IgD-negative memory B cell (primary cell): ENCODE measurements at regions not wholly inside any gene's neighbourhood (a gene's known extent, or its start where the extent isn't known, plus 50 kb on each side); places are given as distances from the start of the nearest gene placed in this dataset.

Experiments used
- H3K27ac Mint-ChIP-seq, 3 donors: one replicate each; pipeline ENCODE4 v1.8.0; 2020 to 2022; ENCODE audit warnings: mild to moderate bottlenecking in 3 of 3, mixed read lengths in 3 of 3, moderate library complexity in 1 of 3
- H3K27me3 Mint-ChIP-seq: one replicate; pipeline ENCODE4 v1.8.0; 2021; ENCODE audit warnings: mixed read lengths
- H3K36me3 Mint-ChIP-seq: one replicate; pipeline ENCODE4 v1.8.0; 2020; ENCODE audit warnings: mild to moderate bottlenecking, mixed read lengths
- H3K4me1 Mint-ChIP-seq, 3 donors: one replicate each; pipeline ENCODE4 v1.8.0; 2020 to 2022; ENCODE audit warnings: mixed read lengths in 3 of 3, mild to moderate bottlenecking in 1 of 3
- H3K4me3 Mint-ChIP-seq, 4 donors: one replicate each; pipeline ENCODE4 v1.8.0; 2020 to 2022; ENCODE audit warnings: mild to moderate bottlenecking in 4 of 4, mixed read lengths in 4 of 4, moderate library complexity in 3 of 4
- H3K9me3 Mint-ChIP-seq, 3 donors: one replicate each; pipeline ENCODE4 v1.8.0; 2020 to 2021; ENCODE audit warnings: mixed read lengths in 3 of 3, mild to moderate bottlenecking in 1 of 3

- Mint-ChIP-seq H3K36me3 (no peaks in the 10 kb centered on the region), H3K4me1 (no peaks in the 10 kb centered on the region), H3K27me3 (peaks cover 9% of the 10 kb centered on the region), H3K27ac (no peak overlapping the region), H3K4me3 (no peak overlapping the region), H3K9me3 (peaks cover 0 to 1% (median 0%) of the 10 kb centered on the region in 3 donors)
These were observed 56.0 kb downstream of the PLK2 start for GRCh38 chr5:58403822-58404433.

GRCh38 chr5:58401701-58402100, 58.2 kb downstream of the PLK2 start:
- no peaks in the 10 kb centered on the region for H3K4me1 Mint-ChIP-seq
- no peaks in the 10 kb centered on the region for H3K36me3 Mint-ChIP-seq
- no peak overlapping the region for H3K4me3 Mint-ChIP-seq
- peaks cover 0 to 1% (median 0%) of the 10 kb centered on the region in 3 donors for H3K9me3 Mint-ChIP-seq
- H3K27me3 Mint-ChIP-seq: peaks cover 4% of the 10 kb centered on the region
- H3K27ac Mint-ChIP-seq: no peak overlapping the region

- H3K9me3 Mint-ChIP-seq: peaks cover 0 to 1% (median 0%) of the 10 kb centered on the region in 3 donors
These were observed 59.1 kb downstream of the PLK2 start for GRCh38 chr5:58400737-58401136.

GRCh38 chr5:58399951-58400350, 59.9 kb downstream of the PLK2 start:
- no peaks in the 10 kb centered on the region for H3K36me3 Mint-ChIP-seq
- peaks cover 0 to 1% (median 0%) of the 10 kb centered on the region in 3 donors for H3K9me3 Mint-ChIP-seq
- no peak overlapping the region for H3K27ac Mint-ChIP-seq
- peaks cover 4% of the 10 kb centered on the region for H3K27me3 Mint-ChIP-seq
- H3K4me1 Mint-ChIP-seq: no peaks in the 10 kb centered on the region
- H3K4me3 Mint-ChIP-seq: no peak overlapping the region

More at GRCh38 chr5:58400737-58401136, 59.1 kb downstream of the PLK2 start:
- Mint-ChIP-seq H3K4me3 (no peak overlapping the region), H3K27ac (no peak overlapping the region), H3K4me1 (no peaks in the 10 kb centered on the region), H3K36me3 (no peaks in the 10 kb centered on the region), H3K27me3 (peaks cover 4% of the 10 kb centered on the region)

- H3K36me3 Mint-ChIP-seq: no peaks in the 10 kb centered on the region
- no peak overlapping the region for H3K4me3 Mint-ChIP-seq
- no peaks in the 10 kb centered on the region for H3K9me3 Mint-ChIP-seq
- no peak overlapping the region for H3K27ac Mint-ChIP-seq
- H3K27me3 Mint-ChIP-seq: peaks cover 2% of the 10 kb centered on the region
- no peaks in the 10 kb centered on the region for H3K4me1 Mint-ChIP-seq
These were observed 65.5 kb downstream of the PLK2 start for GRCh38 chr5:58394339-58394738.

GRCh38 chr5:58393716-58394115, 66.2 kb downstream of the PLK2 start:
- H3K27ac Mint-ChIP-seq: no peak overlapping the region
- H3K9me3 Mint-ChIP-seq: no peaks in the 10 kb centered on the region
- no peaks in the 10 kb centered on the region for H3K36me3 Mint-ChIP-seq
- H3K4me1 Mint-ChIP-seq: no peaks in the 10 kb centered on the region
- H3K4me3 Mint-ChIP-seq: no peak overlapping the region
- H3K27me3 Mint-ChIP-seq: peaks cover 2% of the 10 kb centered on the region

- Mint-ChIP-seq H3K4me1 (no peaks in the 10 kb centered on the region), H3K9me3 (no peaks in the 10 kb centered on the region), H3K36me3 (no peaks in the 10 kb centered on the region), H3K4me3 (no peak overlapping the region), H3K27me3 (peaks cover 2% of the 10 kb centered on the region), H3K27ac (no peak overlapping the region)
These were observed 67.4 kb downstream of the PLK2 start for GRCh38 chr5:58392496-58392895.

GRCh38 chr5:58383448-58383847, 76.4 kb downstream of the PLK2 start:
- no peaks in the 10 kb centered on the region for H3K4me1 Mint-ChIP-seq
- no peak overlapping the region for H3K4me3 Mint-ChIP-seq
- H3K27me3 Mint-ChIP-seq: no peaks in the 10 kb centered on the region
- H3K27ac Mint-ChIP-seq: no peak overlapping the region
- H3K36me3 Mint-ChIP-seq: no peaks in the 10 kb centered on the region
- H3K9me3 Mint-ChIP-seq: peaks cover 11 to 20% (median 13%) of the 10 kb centered on the region in 3 donors

GRCh38 chr5:58382131-58382534, 77.8 kb downstream of the PLK2 start:
- Mint-ChIP-seq H3K36me3 (no peaks in the 10 kb centered on the region), H3K4me1 (no peaks in the 10 kb centered on the region), H3K27me3 (no peaks in the 10 kb centered on the region), H3K4me3 (no peak overlapping the region), H3K27ac (no peak overlapping the region), H3K9me3 (peaks cover 11 to 20% (median 13%) of the 10 kb centered on the region in 3 donors)

GRCh38 chr5:58381566-58381965, 78.3 kb downstream of the PLK2 start:
- Mint-ChIP-seq H3K9me3 (peaks cover 11 to 20% (median 13%) of the 10 kb centered on the region in 3 donors), H3K27ac (no peak overlapping the region), H3K4me1 (peaks cover 0 to 1% (median 0%) of the 10 kb centered on the region in 3 donors), H3K36me3 (no peaks in the 10 kb centered on the region), H3K27me3 (no peaks in the 10 kb centered on the region), H3K4me3 (no peak overlapping the region)

- Mint-ChIP-seq H3K27me3 (no peaks in the 10 kb centered on the region), H3K4me3 (no peak overlapping the region), H3K4me1 (peaks cover 0 to 1% (median 0%) of the 10 kb centered on the region in 3 donors), H3K36me3 (no peaks in the 10 kb centered on the region), H3K27ac (no peak overlapping the region), H3K9me3 (peaks cover 11 to 20% (median 13%) of the 10 kb centered on the region in 3 donors)
These were observed 79.2 kb downstream of the PLK2 start for GRCh38 chr5:58380655-58381054.

- Mint-ChIP-seq H3K4me3 (no peak overlapping the region), H3K4me1 (peaks cover 0 to 1% (median 0%) of the 10 kb centered on the region in 3 donors), H3K36me3 (no peaks in the 10 kb centered on the region), H3K27me3 (no peaks in the 10 kb centered on the region), H3K9me3 (peaks cover 9 to 20% (median 13%) of the 10 kb centered on the region in 3 donors), H3K27ac (no peak overlapping the region)
These were observed 81.1 kb downstream of the PLK2 start for GRCh38 chr5:58378613-58379390.

GRCh38 chr5:58370606-58371005, 89.3 kb downstream of the PLK2 start:
- Mint-ChIP-seq H3K9me3 (peaks cover 0 to 2% (median 0%) of the 10 kb centered on the region in 3 donors), H3K27me3 (no peaks in the 10 kb centered on the region), H3K27ac (no peak overlapping the region), H3K4me3 (no peak overlapping the region), H3K4me1 (no peaks in the 10 kb centered on the region), H3K36me3 (no peaks in the 10 kb centered on the region)

- peaks cover 0 to 2% (median 0%) of the 10 kb centered on the region in 3 donors for H3K9me3 Mint-ChIP-seq
- H3K4me1 Mint-ChIP-seq: no peaks in the 10 kb centered on the region
- no peak overlapping the region for H3K4me3 Mint-ChIP-seq
- H3K27me3 Mint-ChIP-seq: no peaks in the 10 kb centered on the region
- no peaks in the 10 kb centered on the region for H3K36me3 Mint-ChIP-seq
- H3K27ac Mint-ChIP-seq: no peak overlapping the region
These were observed 90.2 kb downstream of the PLK2 start for GRCh38 chr5:58369513-58370190.

- H3K27me3 Mint-ChIP-seq: peaks cover 2% of the 10 kb centered on the region
- H3K4me3 Mint-ChIP-seq: no peak overlapping the region
- no peaks in the 10 kb centered on the region for H3K9me3 Mint-ChIP-seq
- no peaks in the 10 kb centered on the region for H3K36me3 Mint-ChIP-seq
- no peaks in the 10 kb centered on the region for H3K4me1 Mint-ChIP-seq
- no peak overlapping the region for H3K27ac Mint-ChIP-seq
These were observed 93.4 kb downstream of the PLK2 start for GRCh38 chr5:58366461-58366860.
